ENCODE measurements at regions not wholly inside any gene's neighbourhood (a gene's known extent, or its start where the extent isn't known, plus 50 kb on each side); places are given as distances from the start of the nearest gene placed in this dataset.

DNA sequence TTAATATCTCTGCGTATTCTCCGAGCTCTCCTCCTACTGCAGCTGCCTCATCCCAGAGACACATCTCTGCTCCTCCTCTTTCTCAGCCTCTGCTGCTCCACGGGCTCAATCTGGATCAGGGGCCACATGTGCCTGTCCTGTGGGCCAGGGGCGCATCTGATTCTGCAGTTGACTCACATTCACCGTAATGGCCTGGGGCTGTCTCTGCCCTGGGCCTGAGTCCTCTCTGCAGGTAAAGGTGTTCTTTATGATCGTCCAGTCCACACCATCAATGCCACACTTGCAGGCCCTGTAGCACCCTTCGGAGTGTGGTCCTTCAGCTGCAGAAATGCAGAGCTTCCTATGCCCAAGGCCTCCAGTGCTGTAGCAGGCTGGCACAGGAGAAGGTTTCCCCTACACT, 154.5 kb downstream of the OAT start:
- no peaks in the 10 kb centered on the region for H3K4me1 ChIP-seq (ENCODE audit: low read depth, poor library complexity, severe bottlenecking)
- H3K79me2 ChIP-seq (ENCODE audit: insufficient read depth, low read depth) = no peaks in the 10 kb centered on the region
- no peak overlapping the region for H3K4me3 ChIP-seq (IDR thresholded peaks at IDR 0.05; ENCODE audit: insufficient read depth, low read depth, low read length)
- H3K27me3 ChIP-seq (ENCODE audit: insufficient read depth, low read depth) = no peaks in the 10 kb centered on the region
- no peak for TF ChIP-seq CTCF (conservative IDR thresholded peaks at IDR 0.05; ENCODE audit: low read depth, low read length)
- H3K4me2 ChIP-seq = no peak overlapping the region
- no peak overlapping the region for H2AFZ ChIP-seq (ENCODE audit: low read depth)
- no peak overlapping the region for H3K27ac ChIP-seq
- no peaks in the 10 kb centered on the region for H4K20me1 ChIP-seq (ENCODE audit: insufficient read depth)
- H3K36me3 ChIP-seq (ENCODE audit: insufficient read depth) = no peaks in the 10 kb centered on the region
- no peak overlapping the region for H3K9ac ChIP-seq

DNA sequence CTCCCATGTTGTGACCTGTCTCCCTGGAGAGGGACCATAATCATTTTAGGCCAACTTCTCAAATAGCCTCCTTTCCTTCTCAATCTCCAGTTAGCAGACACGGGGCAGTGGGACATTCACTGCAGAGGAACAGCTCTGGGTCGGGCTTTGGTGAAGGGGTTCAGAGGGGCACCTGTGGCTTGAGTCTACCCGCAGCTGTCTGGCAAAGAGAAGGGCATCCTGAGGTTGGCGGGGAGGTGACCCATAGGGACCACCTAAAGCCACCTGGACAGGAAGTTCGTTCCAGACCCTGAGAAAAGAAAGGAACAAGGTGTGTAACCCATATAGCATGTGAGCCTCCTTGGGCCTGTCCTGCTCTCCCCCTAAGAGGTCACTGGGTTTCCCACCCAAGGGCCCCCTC, 155.0 kb downstream of the OAT start:
- Histone ChIP-seq H3K79me2 (ENCODE audit: insufficient read depth, low read depth) (no peaks in the 10 kb centered on the region), H3K27me3 (ENCODE audit: insufficient read depth, low read depth) (no peaks in the 10 kb centered on the region), H4K20me1 (ENCODE audit: insufficient read depth) (no peaks in the 10 kb centered on the region), H3K27ac (no peak overlapping the region), H3K36me3 (ENCODE audit: insufficient read depth) (no peaks in the 10 kb centered on the region), H2AFZ (ENCODE audit: low read depth) (no peak overlapping the region), H3K4me3 (IDR thresholded peaks at IDR 0.05; ENCODE audit: insufficient read depth, low read depth, low read length) (no peak overlapping the region), H3K4me1 (ENCODE audit: low read depth, poor library complexity, severe bottlenecking) (no peaks in the 10 kb centered on the region), H3K9ac (no peak overlapping the region), H3K4me2 (no peak overlapping the region)
- no peak for TF ChIP-seq CTCF (conservative IDR thresholded peaks at IDR 0.05; ENCODE audit: low read depth, low read length)

- no peaks in the 10 kb centered on the region for H4K20me1 ChIP-seq (ENCODE audit: insufficient read depth)
- no peak overlapping the region for H3K27ac ChIP-seq
- no peak overlapping the region for H2AFZ ChIP-seq (ENCODE audit: low read depth)
- H3K79me2 ChIP-seq (ENCODE audit: insufficient read depth, low read depth) = no peaks in the 10 kb centered on the region
- H3K9ac ChIP-seq = no peak overlapping the region
- no peak overlapping the region for H3K4me2 ChIP-seq
- H3K4me3 ChIP-seq (IDR thresholded peaks at IDR 0.05; ENCODE audit: insufficient read depth, low read depth, low read length) = no peak overlapping the region
- TF ChIP-seq CTCF (conservative IDR thresholded peaks at IDR 0.05; ENCODE audit: low read depth, low read length) = no peak
- no peaks in the 10 kb centered on the region for H3K27me3 ChIP-seq (ENCODE audit: insufficient read depth, low read depth)
- H3K36me3 ChIP-seq (ENCODE audit: insufficient read depth) = no peaks in the 10 kb centered on the region
- H3K4me1 ChIP-seq (ENCODE audit: low read depth, poor library complexity, severe bottlenecking) = no peaks in the 10 kb centered on the region
These were observed 155.8 kb downstream of the OAT start for GRCh38 chr10:124262971-124263370.

DNA sequence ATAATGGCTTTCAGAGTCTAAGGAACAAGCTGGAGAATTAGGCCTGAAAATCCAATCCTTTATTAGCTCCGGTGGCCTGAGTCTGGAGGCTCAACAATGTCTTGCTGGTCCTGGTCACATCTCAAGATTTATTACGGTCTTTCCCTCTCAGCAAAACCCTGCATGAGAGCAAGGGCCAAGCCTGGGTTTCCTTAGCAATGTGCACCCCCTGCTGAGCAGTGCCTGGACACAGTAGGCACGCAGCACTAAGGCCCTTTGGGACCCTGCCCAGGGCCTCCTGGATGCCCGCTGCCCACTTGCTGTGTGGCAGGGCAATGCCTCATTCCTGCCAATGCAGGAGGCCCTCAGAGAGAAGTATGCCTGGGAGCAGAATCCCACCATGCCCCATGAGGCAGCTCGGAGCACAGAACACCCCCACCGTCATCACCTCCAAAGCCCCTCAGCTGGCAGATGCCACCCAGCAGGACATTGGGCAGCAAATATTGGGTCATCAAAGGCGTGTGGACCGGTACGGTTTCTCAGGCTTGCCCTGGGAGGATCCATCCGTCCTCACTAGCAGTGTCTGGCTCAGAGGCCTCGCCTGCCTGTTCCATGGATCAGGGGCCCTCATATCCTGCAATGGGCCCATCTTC, 156.4 kb downstream of the OAT start:
- H3K27ac ChIP-seq = no peak overlapping the region
- no peaks in the 10 kb centered on the region for H3K36me3 ChIP-seq (ENCODE audit: insufficient read depth)
- no peaks in the 10 kb centered on the region for H3K27me3 ChIP-seq (ENCODE audit: insufficient read depth, low read depth)
- no peaks in the 10 kb centered on the region for H3K79me2 ChIP-seq (ENCODE audit: insufficient read depth, low read depth)
- H3K9ac ChIP-seq = no peak overlapping the region
- no peaks in the 10 kb centered on the region for H3K4me1 ChIP-seq (ENCODE audit: low read depth, poor library complexity, severe bottlenecking)
- H4K20me1 ChIP-seq (ENCODE audit: insufficient read depth) = no peaks in the 10 kb centered on the region
- H3K4me3 ChIP-seq (IDR thresholded peaks at IDR 0.05; ENCODE audit: insufficient read depth, low read depth, low read length) = no peak overlapping the region
- TF ChIP-seq CTCF (conservative IDR thresholded peaks at IDR 0.05; ENCODE audit: low read depth, low read length) = no peak
- no peak overlapping the region for H2AFZ ChIP-seq (ENCODE audit: low read depth)
- H3K4me2 ChIP-seq = no peak overlapping the region

Data from KMS-11 (cell line).